ENCODE measurements at regions not wholly inside any gene's neighbourhood (a gene's known extent, or its start where the extent isn't known, plus 50 kb on each side); places are given as distances from the start of the nearest gene placed in this dataset.

- TF ChIP-seq GATA2 (IDR thresholded peaks at IDR 0.05; ENCODE audit: low read depth, low read length) = no peak
- TF ChIP-seq GATA3 (IDR thresholded peaks at IDR 0.05; ENCODE audit: low read depth, low read length) = no peak
Measured at GRCh38 chr6:25006075-25006474, 70.3 kb upstream of the RIPOR2 start.

DNA sequence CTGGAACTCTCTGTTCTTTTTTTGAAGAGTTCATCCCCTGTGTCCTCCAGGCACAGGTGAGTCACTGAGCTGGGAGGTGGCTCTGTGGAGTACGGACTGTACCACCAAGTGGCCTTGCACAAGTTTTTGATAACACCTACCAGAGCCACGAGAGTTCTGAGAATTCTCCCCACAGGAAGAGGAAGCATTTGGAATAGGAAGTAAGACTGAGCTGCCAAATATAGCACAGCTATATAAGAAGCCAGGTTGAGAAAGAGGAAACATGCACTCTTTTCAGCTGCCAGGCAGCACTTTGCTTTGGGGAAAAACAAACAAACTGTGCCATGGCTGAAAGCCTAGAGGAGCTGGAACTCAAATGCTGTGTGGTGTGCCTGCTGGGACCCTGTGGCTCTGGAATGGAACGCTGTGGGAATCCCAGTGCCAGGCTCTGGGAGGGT is 70.8 kb upstream of the RIPOR2 start:
- TF ChIP-seq GATA2 (IDR thresholded peaks at IDR 0.05; ENCODE audit: low read depth, low read length) = no peak

DNA sequence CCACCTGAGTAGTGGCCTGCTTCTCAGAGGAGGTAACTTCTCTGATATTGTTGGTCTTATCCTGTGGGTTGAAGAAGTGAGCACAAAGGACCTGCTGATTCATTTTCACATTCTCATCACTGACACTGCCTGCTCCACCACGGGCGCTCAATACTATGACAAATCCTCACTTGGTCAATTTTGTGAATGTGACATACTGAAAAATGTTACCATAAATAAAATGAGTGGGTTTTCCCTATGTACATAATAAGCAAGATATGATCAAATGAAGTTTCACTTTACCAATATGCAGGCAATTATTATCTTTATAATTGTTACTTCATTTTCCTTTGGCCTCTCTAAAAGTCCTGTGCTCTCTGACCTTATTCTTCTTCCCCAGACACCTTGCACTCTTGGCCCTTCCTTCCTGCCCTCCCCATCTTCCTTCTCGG is 71.5 kb upstream of the RIPOR2 start:
- TF ChIP-seq GATA3 (IDR thresholded peaks at IDR 0.05; ENCODE audit: low read depth, low read length) = no peak
- no peak for TF ChIP-seq GATA2 (IDR thresholded peaks at IDR 0.05; ENCODE audit: low read depth, low read length)

DNA sequence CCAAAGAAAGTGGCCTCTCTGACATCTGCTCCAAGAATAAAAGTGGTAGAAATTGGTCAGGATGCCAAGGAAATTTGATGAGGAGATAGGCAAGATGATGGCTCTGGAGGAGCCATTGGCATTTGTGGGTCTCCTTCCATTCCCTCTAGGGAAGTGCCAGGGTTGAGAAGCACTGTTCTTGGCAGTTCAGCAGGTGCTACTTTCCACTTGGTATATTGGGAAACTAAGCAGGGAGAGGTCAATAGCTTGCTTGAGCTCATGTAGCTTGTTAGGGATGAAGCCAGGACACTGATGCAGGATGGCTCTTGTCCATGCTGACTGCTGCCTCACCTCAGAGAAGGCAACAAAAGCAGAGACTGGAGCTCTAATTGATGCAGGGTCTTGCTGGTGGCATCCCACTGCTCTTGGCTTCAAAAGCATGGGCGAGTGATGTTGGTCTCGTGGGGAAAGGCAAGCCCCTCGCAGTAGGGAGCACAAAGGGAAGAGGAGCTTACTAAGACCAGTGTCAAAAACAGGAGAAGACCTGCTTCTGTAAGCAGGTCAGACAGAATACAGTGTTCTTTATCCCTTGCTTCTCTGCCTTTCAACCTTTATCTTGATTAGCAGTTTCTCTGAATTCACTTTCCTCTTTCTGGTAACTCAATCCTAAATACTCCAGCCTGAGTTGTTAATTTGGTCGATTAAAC is 73.1 kb upstream of the RIPOR2 start:
- TF ChIP-seq GATA2 (IDR thresholded peaks at IDR 0.05; ENCODE audit: low read depth, low read length) = no peak
- TF ChIP-seq GATA3 (IDR thresholded peaks at IDR 0.05; ENCODE audit: low read depth, low read length) = no peak

DNA sequence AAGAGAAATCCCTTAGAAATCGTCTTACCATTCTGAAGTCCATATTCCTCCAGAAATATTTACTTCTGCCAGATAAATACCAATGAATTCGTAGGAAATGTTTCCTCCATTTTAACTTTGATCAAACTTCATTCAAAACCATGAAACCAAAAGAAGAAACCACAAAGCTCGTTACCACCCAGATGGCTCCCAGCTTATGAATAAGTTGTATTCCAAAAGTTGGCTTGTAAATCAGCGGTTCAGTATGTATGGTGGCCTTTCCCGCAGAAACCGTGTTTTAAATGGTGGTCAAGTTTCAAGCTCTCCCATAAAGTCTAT is 73.6 kb upstream of the RIPOR2 start:
- TF ChIP-seq GATA2 (IDR thresholded peaks at IDR 0.05; ENCODE audit: low read depth, low read length) (no peak), GATA3 (IDR thresholded peaks at IDR 0.05; ENCODE audit: low read depth, low read length) (no peak)

GRCh38 chr6:25010176-25010575 is 74.4 kb upstream of the RIPOR2 start:
- TF ChIP-seq GATA2 (IDR thresholded peaks at IDR 0.05; ENCODE audit: low read depth, low read length) (no peak), GATA3 (IDR thresholded peaks at IDR 0.05; ENCODE audit: low read depth, low read length) (no peak)

DNA sequence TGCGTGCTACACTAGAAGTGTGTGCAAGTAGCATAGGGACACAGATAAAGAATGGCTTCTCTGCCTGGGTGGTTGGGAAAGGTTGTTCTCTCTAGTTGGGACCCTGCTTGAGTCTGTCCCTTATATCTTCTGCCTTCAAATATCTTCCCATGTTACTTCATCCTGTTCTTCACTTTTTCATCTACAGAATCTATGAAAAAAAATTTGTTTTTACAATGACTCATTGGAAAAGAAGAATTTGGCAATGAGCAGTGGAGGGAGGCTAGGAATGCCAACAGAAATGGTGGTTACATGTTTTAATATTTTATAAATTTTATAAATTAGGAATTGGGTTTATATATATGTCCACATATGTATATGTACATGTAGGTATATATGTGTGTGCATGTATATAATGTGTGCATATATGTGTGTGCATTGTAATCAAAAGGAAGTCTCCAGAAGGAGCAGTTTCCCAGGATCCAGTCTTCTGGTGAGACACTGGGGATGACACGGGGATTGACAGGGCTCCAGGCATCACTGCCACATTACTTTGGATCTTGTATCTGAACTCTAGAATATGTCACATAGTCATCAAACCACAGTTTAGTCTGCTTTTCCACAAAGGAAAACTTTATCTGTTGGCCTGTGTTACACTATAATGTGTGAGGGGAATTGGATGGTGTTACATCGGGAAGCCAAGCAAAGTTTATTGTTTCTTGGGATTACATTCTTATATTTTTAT is 75.3 kb upstream of the RIPOR2 start:
- TF ChIP-seq GATA3 (IDR thresholded peaks at IDR 0.05; ENCODE audit: low read depth, low read length) (no peak), GATA2 (IDR thresholded peaks at IDR 0.05; ENCODE audit: low read depth, low read length) (no peak)

- TF ChIP-seq GATA2 (IDR thresholded peaks at IDR 0.05; ENCODE audit: low read depth, low read length) (peak; percentile 26; the same call in 1 of the 2 replicates), GATA3 (IDR thresholded peaks at IDR 0.05; ENCODE audit: low read depth, low read length) (no peak)
Measured at GRCh38 chr6:25012657-25013056, 76.9 kb upstream of the RIPOR2 start.

DNA sequence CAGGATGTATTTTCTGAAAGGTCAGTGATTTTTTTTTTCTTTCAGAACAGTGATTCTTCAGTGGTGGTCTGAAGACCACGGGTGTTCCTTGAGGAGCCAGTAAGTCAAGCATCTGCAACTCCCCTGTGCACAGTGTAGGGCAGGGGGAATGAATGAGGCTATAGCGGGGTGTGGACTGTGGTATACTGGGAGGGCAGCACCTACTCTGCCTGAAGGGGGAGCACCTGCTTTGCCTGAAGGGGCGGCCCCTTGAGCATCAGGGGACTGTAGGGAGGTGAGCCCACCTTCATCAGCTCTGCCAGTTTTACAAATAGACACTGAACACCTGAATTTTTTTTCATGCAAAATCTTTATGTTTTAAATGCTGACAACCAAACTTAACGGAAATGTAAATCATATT is 77.5 kb upstream of the RIPOR2 start:
- TF ChIP-seq GATA3 (IDR thresholded peaks at IDR 0.05; ENCODE audit: low read depth, low read length) (no peak), GATA2 (IDR thresholded peaks at IDR 0.05; ENCODE audit: low read depth, low read length) (no peak)

- no peak for TF ChIP-seq GATA2 (IDR thresholded peaks at IDR 0.05; ENCODE audit: low read depth, low read length)
- TF ChIP-seq GATA3 (IDR thresholded peaks at IDR 0.05; ENCODE audit: low read depth, low read length) = no peak
Measured at GRCh38 chr6:25014369-25014768, 78.6 kb upstream of the RIPOR2 start.

GRCh38 chr6:25014791-25015560 is 79.2 kb upstream of the RIPOR2 start:
- TF ChIP-seq GATA2 (IDR thresholded peaks at IDR 0.05; ENCODE audit: low read depth, low read length) (peak; percentile 80), GATA3 (IDR thresholded peaks at IDR 0.05; ENCODE audit: low read depth, low read length) (peak; percentile 59; the same call in 1 of the 2 replicates)

GRCh38 chr6:25016014-25016720 is 80.4 kb upstream of the RIPOR2 start:
- no peak for TF ChIP-seq GATA3 (IDR thresholded peaks at IDR 0.05; ENCODE audit: low read depth, low read length)
- TF ChIP-seq GATA2 (IDR thresholded peaks at IDR 0.05; ENCODE audit: low read depth, low read length) = no peak

DNA sequence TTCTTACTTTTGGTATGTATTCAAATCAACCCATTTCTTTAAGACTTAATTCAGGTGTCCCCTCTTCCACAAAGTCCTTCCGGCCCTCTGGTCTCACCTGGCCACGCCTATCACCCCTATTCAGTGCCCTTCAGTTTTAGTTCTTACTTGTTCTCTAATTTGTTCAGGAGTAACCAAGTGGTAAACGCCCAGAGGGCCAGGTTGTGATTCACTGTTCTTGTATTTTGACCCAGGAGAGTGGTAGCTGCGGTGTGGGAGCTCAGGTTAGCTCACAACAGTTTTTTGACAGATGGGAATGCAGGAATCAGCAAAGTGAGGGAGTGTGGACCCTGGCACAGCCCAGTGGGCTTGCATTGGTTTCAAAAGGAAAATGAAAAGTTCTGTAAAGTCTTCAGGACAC is 81.7 kb upstream of the RIPOR2 start:
- TF ChIP-seq GATA3 (IDR thresholded peaks at IDR 0.05; ENCODE audit: low read depth, low read length) (no peak), GATA2 (IDR thresholded peaks at IDR 0.05; ENCODE audit: low read depth, low read length) (no peak)

DNA sequence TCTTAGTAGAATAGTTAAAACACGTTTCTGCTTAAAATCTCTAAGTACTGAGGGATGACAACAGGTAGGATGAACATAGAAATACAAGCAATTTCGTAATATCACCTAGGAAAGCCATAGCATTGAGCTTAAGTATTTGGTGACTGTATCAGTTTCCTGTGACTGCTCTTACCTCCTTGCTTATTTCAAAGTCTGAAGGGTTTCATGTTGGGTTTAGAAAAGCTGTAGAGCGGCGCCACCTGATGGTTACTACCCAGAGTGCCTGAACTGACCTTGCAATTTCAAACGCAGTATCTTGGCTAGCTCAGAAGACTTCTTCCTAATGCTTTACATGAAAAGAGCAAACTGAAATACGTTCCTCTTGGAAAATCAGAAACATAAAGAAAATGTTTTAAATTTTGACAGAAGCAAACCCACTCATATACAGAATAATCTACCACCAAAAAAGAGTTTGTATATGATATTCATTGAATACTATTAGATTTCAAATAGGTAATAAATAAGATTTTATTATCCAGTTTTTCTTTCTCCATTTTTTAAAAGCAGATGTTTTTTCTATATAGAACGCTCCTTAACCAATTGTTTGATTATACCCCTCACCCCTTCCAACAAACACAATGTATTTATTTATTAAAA is 82.3 kb upstream of the RIPOR2 start:
- TF ChIP-seq GATA3 (IDR thresholded peaks at IDR 0.05; ENCODE audit: low read depth, low read length) = no peak
- TF ChIP-seq GATA2 (IDR thresholded peaks at IDR 0.05; ENCODE audit: low read depth, low read length) = no peak
